ENCODE measurements at regions not wholly inside any gene's neighbourhood (a gene's known extent, or its start where the extent isn't known, plus 50 kb on each side); places are given as distances from the start of the nearest gene placed in this dataset.
"Not testable (repeated sequence)": the region's sequence is repeated elsewhere in the genome, so short reads cannot be mapped to it uniquely, and the experiment has no call there.

- not testable (repeated sequence) for DNase-seq
Observed at GRCh38 chr3:181925841-181926240, 214.1 kb downstream of the SOX2 start.

GRCh38 chr3:181929501-181929900 lies 217.8 kb downstream of the SOX2 start:
- DNase-seq: no peak

- no peak for DNase-seq
Observed at GRCh38 chr3:181930105-181930504, 218.4 kb downstream of the SOX2 start.

GRCh38 chr3:181932039-181932438 lies 220.3 kb downstream of the SOX2 start:
- no peak for DNase-seq

GRCh38 chr3:181933052-181933618 lies 221.4 kb downstream of the SOX2 start:
- DNase-seq: no peak

- no peak for DNase-seq
Observed at GRCh38 chr3:181935915-181936314, 224.2 kb downstream of the SOX2 start.

GRCh38 chr3:181936774-181937173 lies 225.0 kb downstream of the SOX2 start:
- DNase-seq: no peak

GRCh38 chr3:181938580-181938979 lies 226.9 kb downstream of the SOX2 start:
- DNase-seq: not testable (repeated sequence)

- no peak for DNase-seq
Observed at GRCh38 chr3:181940703-181941102, 229.0 kb downstream of the SOX2 start.

GRCh38 chr3:181941250-181941649 lies 229.5 kb downstream of the SOX2 start:
- no peak for DNase-seq

- no peak for DNase-seq
Observed at GRCh38 chr3:181943285-181943684, 231.6 kb downstream of the SOX2 start.

GRCh38 chr3:181947606-181948005 lies 235.9 kb downstream of the SOX2 start:
- no peak for DNase-seq

GRCh38 chr3:181948286-181948685 lies 236.6 kb downstream of the SOX2 start:
- no peak for DNase-seq

- no peak for DNase-seq
Observed at GRCh38 chr3:181952221-181952620, 240.5 kb downstream of the SOX2 start.

- DNase-seq: no peak
Observed at GRCh38 chr3:181952929-181953328, 241.2 kb downstream of the SOX2 start.

GRCh38 chr3:181955566-181955965 lies 243.8 kb downstream of the SOX2 start:
- DNase-seq: no peak

- DNase-seq: no peak
Observed at GRCh38 chr3:181956122-181956521, 244.4 kb downstream of the SOX2 start.

GRCh38 chr3:181966393-181966792 lies 254.7 kb downstream of the SOX2 start:
- DNase-seq: no peak

- DNase-seq: no peak
Observed at GRCh38 chr3:181969925-181970324, 258.2 kb downstream of the SOX2 start.

GRCh38 chr3:181971424-181971823 lies 259.7 kb downstream of the SOX2 start:
- DNase-seq: no peak

GRCh38 chr3:181974198-181974597 lies 262.5 kb downstream of the SOX2 start:
- no peak for DNase-seq

- DNase-seq: no peak
Observed at GRCh38 chr3:181976526-181976925, 264.8 kb downstream of the SOX2 start.

- no peak for DNase-seq
Observed at GRCh38 chr3:181985386-181985785, 273.7 kb downstream of the SOX2 start.

GRCh38 chr3:181987736-181988135 lies 276.0 kb downstream of the SOX2 start:
- DNase-seq: no peak

- no peak for DNase-seq
Observed at GRCh38 chr3:181998828-181999227, 287.1 kb downstream of the SOX2 start.

GRCh38 chr3:181999314-181999713 lies 287.6 kb downstream of the SOX2 start:
- no peak for DNase-seq

All from CD4-positive, alpha-beta T cell treated with Interleukin-12 subunit alpha and Interleukin-12 subunit beta, for 1 hour (primary cell).